GM18519 (cell line): ENCODE measurements at regions not wholly inside any gene's neighbourhood (a gene's known extent, or its start where the extent isn't known, plus 50 kb on each side); places are given as distances from the start of the nearest gene placed in this dataset.

Experiments used
- ATAC-seq: cut with Tn5 transposase; IDR thresholded peaks from one replicate; pipeline ENCODE4 v1.9.1; 2021; ENCODE audit warnings: mild to moderate bottlenecking, moderate library complexity; ENCODE audit not compliant: unreplicated experiment, low FRiP score

GRCh38 chr12:100738086-100738485, 56.5 kb upstream of the ANO4 start:
- ATAC-seq: no peak

GRCh38 chr12:100741084-100741711, 53.4 kb upstream of the ANO4 start:
- ATAC-seq: no peak

- no peak for ATAC-seq
These were observed 51.5 kb upstream of the ANO4 start for GRCh38 chr12:100743060-100743459.
